ENCODE measurements at regions not wholly inside any gene's neighbourhood (a gene's known extent, or its start where the extent isn't known, plus 50 kb on each side); places are given as distances from the start of the nearest gene placed in this dataset.

GRCh38 chr5:93883459-93883858 is 142.1 kb upstream of the POU5F2 start:
- Histone ChIP-seq H2AK5ac (ENCODE audit: insufficient read length, low read length) (no peak overlapping the region), H3K27ac (ENCODE audit: insufficient read length, low read depth, low read length) (no peak overlapping the region), H2BK120ac (ENCODE audit: low read depth, low read length, poor library complexity, severe bottlenecking) (no peak overlapping the region), H3T11ph (ENCODE audit: low read length) (no peak overlapping the region), H4K20me1 (ENCODE audit: control insufficient read depth, insufficient read depth, insufficient read length) (no peaks in the 10 kb centered on the region), H2AFZ (ENCODE audit: low read length) (no peak overlapping the region), H3K18ac (ENCODE audit: insufficient read length, low read depth, low read length) (no peak overlapping the region), H2BK20ac (ENCODE audit: low read depth, low read length, poor library complexity, severe bottlenecking) (no peak overlapping the region), H3K4ac (ENCODE audit: low read depth, low read length) (no peak overlapping the region), H3K9ac (ENCODE audit: extremely low read depth, insufficient read length, low read length) (no peak overlapping the region), H3K56ac (ENCODE audit: insufficient read length, low read depth, low read length) (no peak overlapping the region), H3K23ac (ENCODE audit: insufficient read length, low read depth, low read length) (no peak overlapping the region), H3K23me2 (ENCODE audit: insufficient read length, low read depth, low read length, poor library complexity, severe bottlenecking) (no peaks in the 10 kb centered on the region), H4K91ac (ENCODE audit: insufficient read length, low read depth, low read length) (no peak overlapping the region), H3K9me3 (ENCODE audit: control insufficient read depth, low read depth, low read length) (no peaks in the 10 kb centered on the region), H4K8ac (replicated peaks; ENCODE audit: insufficient read length, low read depth, low read length) (no peak overlapping the region), H3K79me1 (ENCODE audit: insufficient read depth, low read depth, low read length, poor library complexity, severe bottlenecking) (no peaks in the 10 kb centered on the region), H4K5ac (ENCODE audit: insufficient read length, low read depth, low read length) (no peak overlapping the region), H3K4me2 (ENCODE audit: insufficient read depth, insufficient read length, low read length) (no peak overlapping the region), H2BK15ac (ENCODE audit: low read depth, low read length) (no peak overlapping the region), H3K14ac (ENCODE audit: insufficient read depth, low read length) (no peak overlapping the region), H2BK12ac (ENCODE audit: insufficient read length, low read depth, low read length) (no peak overlapping the region), H3K4me1 (ENCODE audit: insufficient read depth, low read length) (no peaks in the 10 kb centered on the region), H3K27me3 (ENCODE audit: insufficient read depth, low read length) (no peaks in the 10 kb centered on the region), H3K79me2 (ENCODE audit: insufficient read depth, low read length) (no peaks in the 10 kb centered on the region), H2BK5ac (ENCODE audit: insufficient read length, low read length) (no peak overlapping the region)
- no peak for DNase-seq
- H3K4me3 Mint-ChIP-seq, result no peak overlapping the region
- no peak for TF ChIP-seq CTCF (conservative IDR thresholded peaks at IDR 0.05)
- no CpG with 5 or more reads among the region's 2 CpGs for WGBS (ENCODE audit: extremely low coverage, insufficient read length, low lambda C conversion rate)
- H3K36me3 Mint-ChIP-seq (ENCODE audit: insufficient read depth in 1 of 3, low read depth in 3 of 3), result no peaks in the 10 kb centered on the region
- no peaks in the 10 kb centered on the region for H3K9me3 Mint-ChIP-seq
- H3K27ac Mint-ChIP-seq, result no peak overlapping the region
- no peaks in the 10 kb centered on the region for H3K4me1 Mint-ChIP-seq
- H3K27me3 Mint-ChIP-seq (ENCODE audit: low read depth), result no peaks in the 10 kb centered on the region

Measured in H9 (cell line).